Endothelial cell of umbilical vein (primary cell): ENCODE measurements at regions not wholly inside any gene's neighbourhood (a gene's known extent, or its start where the extent isn't known, plus 50 kb on each side); places are given as distances from the start of the nearest gene placed in this dataset.

ENCODE experiments used
- BruUV-seq: library from RNA; stranded (reverse); fragments of 400-500 nt; replicated peaks from 2 replicates; lab custom pipeline; 2021; lab: Mats Ljungman, UMichigan
- CTCF ChIA-PET: fragments of 300-600, 350-600 bp; sonication (Branson Sonifier 250); formaldehyde crosslinking; loops from one replicate; lab custom pipeline; 2021; ENCODE audit warnings: antibody characterized with exemption, inconsistent platforms; lab: Charles Lee
- POLR2A ChIA-PET: fragments of 300-600, 350-600 bp; sonication (Branson Sonifier 250); formaldehyde crosslinking; loops from one replicate; lab custom pipeline; 2021; ENCODE audit warnings: antibody characterized with exemption, inconsistent platforms; lab: Charles Lee
- DNase-seq: peaks from one replicate; pipeline ENCODE4 v3.0.0-alpha.2; 2011; ENCODE audit warnings: low read depth, low spot score
- FAIRE-seq: peaks from 2 replicates; lab custom pipeline; 2011; peaks lifted over from hg19 to GRCh38; lab: Jason Lieb, UNC
- H2AFZ ChIP-seq: 2 replicates; pipeline ENCODE4 v1.6.0; 2012; ENCODE audit warnings: low read depth, low read length, control low read depth, inconsistent platforms
- H3K27ac ChIP-seq: 2 replicates; pipeline ENCODE4 v1.5.1; 2011; ENCODE audit warnings: low read depth, mild to moderate bottlenecking, control low read depth, low read length, moderate library complexity; ENCODE audit not compliant: insufficient read depth
- H3K27me3 ChIP-seq, 2 experiments: 2 replicates each; pipeline versions ENCODE4 v1.6.0 to v1.6.1; 2011; ENCODE audit warnings: low read length in 2 of 2, mixed read lengths in 1 of 2; ENCODE audit not compliant: control insufficient read depth in 2 of 2, insufficient read depth in 2 of 2
- H3K36me3 ChIP-seq, 2 experiments: 2 replicates in 1 of 2; 3 replicates in 1 of 2; pipeline ENCODE4 v1.5.1; 2011; ENCODE audit warnings: low read length in 2 of 2, mild to moderate bottlenecking in 1 of 2, moderate library complexity in 1 of 2; ENCODE audit not compliant: control insufficient read depth in 2 of 2, insufficient read depth in 2 of 2; ENCODE audit errors: extremely low read depth in 1 of 2
- H3K4me1 ChIP-seq: 3 replicates; pipeline ENCODE4 v1.5.1; 2011; ENCODE audit warnings: mild to moderate bottlenecking, low read length; ENCODE audit not compliant: control insufficient read depth, insufficient read depth; ENCODE audit errors: extremely low read depth
- H3K4me2 ChIP-seq: 2 replicates; pipeline ENCODE4 v1.6.1; 2011; ENCODE audit warnings: low read length, control low read depth, mixed read lengths; ENCODE audit not compliant: insufficient read depth
- H3K4me3 ChIP-seq, 3 experiments: fragments of 200-600 bp in 1 of 3; sonication (generic), shearing (Covaris generic) in 1 of 3; replicated peaks in 1 of 3; 2 replicates each; pipeline ENCODE4 v1.5.1; 2011 to 2016; ENCODE audit warnings: control low read depth in 3 of 3, low read length in 3 of 3, mild to moderate bottlenecking in 2 of 3, inconsistent platforms in 1 of 3, low read depth in 1 of 3, moderate library complexity in 1 of 3; ENCODE audit not compliant: insufficient read depth in 1 of 3
- H3K79me2 ChIP-seq: 2 replicates; pipeline ENCODE4 v1.6.0; 2012; ENCODE audit warnings: low read length, inconsistent platforms; ENCODE audit not compliant: control insufficient read depth, insufficient read depth
- H3K9ac ChIP-seq: replicated peaks from 2 replicates; pipeline ENCODE3; 2011; ENCODE audit warnings: low read length, control low read depth; ENCODE audit not compliant: insufficient read depth; ENCODE audit errors: extremely low read depth
- H3K9me1 ChIP-seq: replicated peaks from 3 replicates; pipeline ENCODE4 v1.6.0; 2011; ENCODE audit warnings: mild to moderate bottlenecking, low read length; ENCODE audit not compliant: control insufficient read depth, insufficient read depth; ENCODE audit errors: extremely low read depth
- H3K9me3 ChIP-seq: replicated peaks from 2 replicates; pipeline ENCODE4 v1.5.1; 2012; ENCODE audit warnings: low read length, inconsistent platforms; ENCODE audit not compliant: control insufficient read depth, insufficient read depth
- H4K20me1 ChIP-seq: replicated peaks from 2 replicates; pipeline ENCODE3; 2011; ENCODE audit warnings: mild to moderate bottlenecking, low read length; ENCODE audit not compliant: control insufficient read depth, insufficient read depth; ENCODE audit errors: extremely low read depth
- EZH2 ChIP-seq: IDR thresholded peaks from 2 replicates; pipeline ENCODE4 v1.6.1; 2012; ENCODE audit warnings: borderline replicate concordance, low read depth, mild to moderate bottlenecking, moderate library complexity, low read length, inconsistent platforms; ENCODE audit not compliant: severe bottlenecking
- FOS ChIP-seq: IDR thresholded peaks from 2 replicates; pipeline ENCODE4 v1.6.1; 2011; ENCODE audit warnings: mild to moderate bottlenecking, low read length, moderate library complexity, borderline replicate concordance; ENCODE audit not compliant: insufficient read depth
- GATA2 ChIP-seq: IDR thresholded peaks from 2 replicates; pipeline ENCODE4 v1.7.0; 2011; ENCODE audit warnings: low read depth, mild to moderate bottlenecking, moderate library complexity, mixed read lengths, low read length; ENCODE audit not compliant: insufficient read length, insufficient read depth
- JUN ChIP-seq: IDR thresholded peaks from 2 replicates; pipeline ENCODE4 v1.6.1; 2011; ENCODE audit warnings: borderline replicate concordance, low read depth; ENCODE audit not compliant: insufficient read length, insufficient read depth
- POLR2A ChIP-seq: IDR thresholded peaks from 2 replicates; pipeline ENCODE4 v1.6.1; 2012; ENCODE audit warnings: low read depth, mild to moderate bottlenecking, control low read depth, low read length
- POLR2AphosphoS5 ChIP-seq: IDR thresholded peaks from 2 replicates; pipeline ENCODE4 v1.6.1; 2012; ENCODE audit warnings: low read depth, mild to moderate bottlenecking, control low read depth, low read length, moderate library complexity; ENCODE audit not compliant: insufficient read depth
- dilution Hi-C: fragments of 300-500 bp; cut with MboI; formaldehyde crosslinking; loops from one replicate; pipeline ENCODE4 v1.15.0; 2019; ENCODE audit warnings: low sequenced_read_pairs; ENCODE audit not compliant: extremely low pct_ligation_motif_present
- intact Hi-C: fragments of 100-400 bp; cut with micrococcal nuclease; formaldehyde crosslinking; loops from one replicate; pipeline ENCODE4 v1.10.0; 2022
- TF ChIP-seq, protein P1 (sequence below): IDR thresholded peaks from 2 replicates; pipeline ENCODE4 v1.6.1; 2011; ENCODE audit not compliant: insufficient read depth, insufficient read length
- TF ChIP-seq, protein P2 (sequence below), 2 donors: IDR thresholded peaks; 1 replicate in 1 of 2; 2 replicates in 1 of 2; pipeline ENCODE4 v1.5.1; 2011; ENCODE audit warnings: low read length in 2 of 2, mild to moderate bottlenecking in 2 of 2, moderate library complexity in 2 of 2, control low read depth in 1 of 2, inconsistent platforms in 1 of 2, low read depth in 1 of 2; ENCODE audit not compliant: insufficient read depth in 1 of 2; ENCODE audit errors: extremely low read depth in 1 of 2

- H3K9ac ChIP-seq, result no peak overlapping the region
- FAIRE-seq (no peak), DNase-seq (no peak)
- H3K79me2 ChIP-seq, result no peaks in the 10 kb centered on the region
- H2AFZ ChIP-seq, result no peak overlapping the region
- H3K4me3 ChIP-seq, result no peak overlapping the region
- CTCF ChIA-PET, result no interaction called here
- peaks cover 2% of the 10 kb centered on the region for H3K9me3 ChIP-seq
- intact Hi-C loops (no loop called here), dilution Hi-C loops (no loop called here)
- BruUV-seq, result no TSS peak
- no peaks in the 10 kb centered on the region for H3K4me1 ChIP-seq
- H3K36me3 ChIP-seq, result no peaks in the 10 kb centered on the region
- POLR2A ChIA-PET, result no interaction called here
- H3K27ac ChIP-seq, result no peak overlapping the region
- H3K27me3 ChIP-seq, result no peaks in the 10 kb centered on the region
- H3K4me2 ChIP-seq, result no peak overlapping the region
- H4K20me1 ChIP-seq, result no peaks in the 10 kb centered on the region
- TF ChIP-seq EZH2 (no peak), POLR2A (no peak), GATA2 (no peak), JUN (no peak), FOS (no peak), POLR2AphosphoS5 (no peak)
- TF ChIP-seq, protein P1, sequence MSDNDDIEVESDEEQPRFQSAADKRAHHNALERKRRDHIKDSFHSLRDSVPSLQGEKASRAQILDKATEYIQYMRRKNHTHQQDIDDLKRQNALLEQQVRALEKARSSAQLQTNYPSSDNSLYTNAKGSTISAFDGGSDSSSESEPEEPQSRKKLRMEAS, result no peak
- TF ChIP-seq, protein P2, sequence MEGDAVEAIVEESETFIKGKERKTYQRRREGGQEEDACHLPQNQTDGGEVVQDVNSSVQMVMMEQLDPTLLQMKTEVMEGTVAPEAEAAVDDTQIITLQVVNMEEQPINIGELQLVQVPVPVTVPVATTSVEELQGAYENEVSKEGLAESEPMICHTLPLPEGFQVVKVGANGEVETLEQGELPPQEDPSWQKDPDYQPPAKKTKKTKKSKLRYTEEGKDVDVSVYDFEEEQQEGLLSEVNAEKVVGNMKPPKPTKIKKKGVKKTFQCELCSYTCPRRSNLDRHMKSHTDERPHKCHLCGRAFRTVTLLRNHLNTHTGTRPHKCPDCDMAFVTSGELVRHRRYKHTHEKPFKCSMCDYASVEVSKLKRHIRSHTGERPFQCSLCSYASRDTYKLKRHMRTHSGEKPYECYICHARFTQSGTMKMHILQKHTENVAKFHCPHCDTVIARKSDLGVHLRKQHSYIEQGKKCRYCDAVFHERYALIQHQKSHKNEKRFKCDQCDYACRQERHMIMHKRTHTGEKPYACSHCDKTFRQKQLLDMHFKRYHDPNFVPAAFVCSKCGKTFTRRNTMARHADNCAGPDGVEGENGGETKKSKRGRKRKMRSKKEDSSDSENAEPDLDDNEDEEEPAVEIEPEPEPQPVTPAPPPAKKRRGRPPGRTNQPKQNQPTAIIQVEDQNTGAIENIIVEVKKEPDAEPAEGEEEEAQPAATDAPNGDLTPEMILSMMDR (IDR thresholded peaks at IDR 0.05; ENCODE audit: extremely low read depth in 1 of 2, insufficient read depth in 1 of 2, low read depth in 1 of 2, low read length in 2 of 2), result no peak
- H3K9me1 ChIP-seq, result no peaks in the 10 kb centered on the region
Observed at GRCh38 chr9:86801246-86801645, 146.1 kb downstream of the GAS1 start.
